Gastroesophageal sphincter (tissue), 3 donors: ENCODE measurements at regions not wholly inside any gene's neighbourhood (a gene's known extent, or its start where the extent isn't known, plus 50 kb on each side); places are given as distances from the start of the nearest gene placed in this dataset.

Experiments
- CTCF ChIP-seq, 4 experiments: fragments of 200-600 bp in 2 of 4; fragments of 450-650 bp in 2 of 4; sonication (generic) in 1 of 4; IDR thresholded peaks; one replicate each; pipeline ENCODE4 v1.5.1; 2017 to 2019; ENCODE audit warnings: antibody characterized with exemption in 4 of 4, mild to moderate bottlenecking in 2 of 4, moderate library complexity in 2 of 4
- POLR2A ChIP-seq, 2 donors: fragments of 450-650 bp; IDR thresholded peaks; one replicate each; pipeline ENCODE4 v1.6.1; 2017; ENCODE audit warnings: antibody characterized with exemption in 2 of 2, mild to moderate bottlenecking in 2 of 2, moderate library complexity in 1 of 2
- POLR2AphosphoS5 ChIP-seq: sonication (generic); formaldehyde crosslinking; IDR thresholded peaks from one replicate; pipeline ENCODE4 v1.6.1; 2017; ENCODE audit warnings: antibody characterized with exemption

DNA sequence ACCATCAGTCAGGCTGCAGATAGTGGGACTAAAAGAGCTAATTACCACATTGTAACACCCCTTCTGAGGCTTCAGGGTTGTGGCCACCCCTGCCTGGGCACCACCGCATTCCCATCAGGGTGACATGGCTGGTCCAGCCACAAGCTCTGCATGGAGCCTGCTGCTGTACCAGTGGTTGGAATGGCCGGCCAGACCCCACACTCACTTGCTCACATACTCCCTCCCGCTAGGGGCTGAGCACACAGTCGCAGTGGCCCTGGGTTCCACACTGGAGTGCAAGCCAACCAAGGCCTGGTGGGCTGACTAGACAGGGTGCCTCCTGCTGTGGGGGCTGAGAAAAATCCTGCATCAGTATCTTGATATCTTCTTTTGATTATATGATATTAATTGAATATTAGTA is 182.8 kb upstream of the STK17B start:
- no peak for TF ChIP-seq CTCF (IDR thresholded peaks at IDR 0.05)
- TF ChIP-seq POLR2AphosphoS5, result no peak
- no peak for TF ChIP-seq POLR2A (IDR thresholded peaks at IDR 0.05)
